Urinary bladder (tissue), 3 donors: ENCODE measurements at regions not wholly inside any gene's neighbourhood (a gene's known extent, or its start where the extent isn't known, plus 50 kb on each side); places are given as distances from the start of the nearest gene placed in this dataset.

ENCODE experiments used
- DNase-seq: peaks from one replicate; pipeline ENCODE4 v3.0.0-alpha.2; 2015; ENCODE audit errors: extremely low spot score
- H3K27ac ChIP-seq: one replicate; pipeline ENCODE4 v1.5.1; 2013; ENCODE audit warnings: low read depth, mild to moderate bottlenecking, moderate library complexity
- H3K36me3 ChIP-seq: one replicate; pipeline ENCODE4 v1.6.1; 2013; ENCODE audit warnings: mild to moderate bottlenecking, moderate library complexity; ENCODE audit not compliant: insufficient read depth
- H3K4me1 ChIP-seq: one replicate; pipeline ENCODE4 v1.6.1; 2013; ENCODE audit warnings: mild to moderate bottlenecking, moderate library complexity; ENCODE audit not compliant: insufficient read depth
- H3K4me3 ChIP-seq: one replicate; pipeline ENCODE4 v1.5.1; 2013; ENCODE audit warnings: low read depth, low read length
- WGBS: extraction: QIAGEN DNeasy Blood & Tissue Kit; methylation state at CpG from one replicate; pipeline ENCODE4 v1.1.7; 2013; 5-methylcytosine and 5-hydroxymethylcytosine counted together
- donor health status: healthy with polysubstance abuse.
- donor health status: healthy.

DNA sequence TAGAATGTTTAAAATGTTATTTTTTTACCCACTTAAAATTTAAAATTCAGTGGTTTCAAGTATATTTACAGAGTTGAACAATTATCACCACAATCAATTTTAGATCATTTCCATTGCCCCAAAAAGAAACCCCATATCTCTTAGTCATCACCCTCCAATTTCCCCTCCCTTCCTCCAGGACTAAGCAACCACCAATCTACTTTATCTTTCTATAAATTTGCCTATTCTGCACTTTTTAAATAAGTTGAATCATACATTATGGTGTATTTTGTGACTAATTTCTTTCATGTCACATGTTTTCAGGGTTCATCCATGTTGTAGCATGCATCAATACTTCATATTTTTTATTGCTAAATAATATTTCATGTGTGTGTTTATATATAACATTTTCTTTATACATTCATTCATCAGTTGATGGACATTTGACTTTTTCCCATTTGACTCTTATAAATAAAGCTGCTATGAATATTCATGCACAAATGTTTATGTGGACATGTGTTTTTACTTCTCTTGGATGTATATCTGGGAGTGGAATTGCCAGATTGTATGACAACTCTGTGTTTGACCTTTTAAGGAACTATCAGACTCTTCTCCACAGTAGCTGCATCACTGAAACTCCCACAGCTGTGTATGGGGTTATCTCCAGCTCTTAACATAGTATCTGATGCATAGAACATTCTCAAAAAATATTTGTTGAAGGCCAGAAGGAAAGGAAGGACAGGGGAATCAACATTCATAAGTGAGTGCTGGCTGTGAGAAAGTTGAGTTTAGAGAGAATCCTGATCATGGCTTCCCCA is 107.8 kb upstream of the OXGR1 start:
- Histone ChIP-seq H3K4me3 (no peak overlapping the region), H3K27ac (no peak overlapping the region), H3K36me3 (no peaks in the 10 kb centered on the region), H3K4me1 (no peaks in the 10 kb centered on the region)
- no peak for DNase-seq

DNA sequence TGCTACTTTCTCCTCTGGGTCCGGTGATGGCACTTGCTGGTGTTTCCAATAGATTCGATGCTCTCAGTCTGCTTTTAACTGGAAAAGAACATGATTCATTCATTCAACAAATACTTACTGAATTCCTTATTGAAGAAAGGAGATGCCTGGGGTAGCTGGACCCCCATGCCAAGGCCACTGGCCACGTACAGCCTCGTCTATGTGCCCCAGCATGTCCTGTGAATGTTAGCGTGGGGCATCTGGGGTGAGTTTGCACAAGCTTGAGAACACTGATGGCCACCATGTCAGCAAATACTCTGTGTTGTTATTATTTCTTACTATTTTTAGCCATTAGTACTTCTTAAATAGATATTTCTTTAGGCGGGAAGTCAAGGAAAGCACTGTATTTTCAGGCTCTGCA is 112.0 kb upstream of the OXGR1 start:
- DNase-seq, result no peak
- H3K4me1 ChIP-seq, result no peaks in the 10 kb centered on the region

DNA sequence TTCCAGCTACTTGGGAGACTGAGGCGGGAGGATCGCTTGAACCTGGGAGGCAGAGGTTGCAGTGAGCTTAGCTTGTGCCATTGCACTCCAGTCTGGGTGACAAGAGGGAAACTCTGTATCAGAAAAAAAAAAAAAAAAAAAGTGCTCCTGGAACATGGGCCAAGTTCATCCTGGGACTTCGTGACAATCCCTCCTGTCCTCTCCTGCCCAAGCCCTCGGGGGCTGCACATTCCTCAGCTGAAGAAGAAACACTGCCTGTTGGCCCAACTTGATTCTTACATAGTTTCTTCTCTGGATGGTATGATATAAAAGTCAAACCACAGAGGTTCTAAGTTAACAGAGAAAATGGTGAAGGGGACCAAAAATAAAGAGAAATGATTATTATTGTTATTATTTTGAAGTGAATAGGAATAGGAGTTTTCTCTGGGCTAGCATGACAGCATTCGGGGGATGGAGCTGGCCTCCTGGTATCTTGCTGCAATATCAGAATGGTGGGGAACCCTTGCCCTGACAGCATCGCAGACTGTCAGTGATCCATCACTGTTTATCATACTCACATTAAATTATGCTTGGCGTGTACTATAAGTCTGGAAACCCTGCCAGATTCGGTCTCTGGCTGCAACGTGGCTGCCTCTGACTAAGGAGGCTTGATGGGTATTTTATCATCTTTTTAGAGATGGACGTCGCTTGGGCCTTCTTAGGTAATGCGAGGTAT is 113.7 kb upstream of the OXGR1 start:
- H3K27ac ChIP-seq, result no peak overlapping the region

More for the DNA sequence above, 112.0 kb upstream of the OXGR1 start:
- Histone ChIP-seq H3K4me3 (no peak overlapping the region), H3K27ac (no peak overlapping the region), H3K36me3 (no peaks in the 10 kb centered on the region)
- WGBS, result 83% methylated on average over 6 of the region's 6 CpGs

DNA sequence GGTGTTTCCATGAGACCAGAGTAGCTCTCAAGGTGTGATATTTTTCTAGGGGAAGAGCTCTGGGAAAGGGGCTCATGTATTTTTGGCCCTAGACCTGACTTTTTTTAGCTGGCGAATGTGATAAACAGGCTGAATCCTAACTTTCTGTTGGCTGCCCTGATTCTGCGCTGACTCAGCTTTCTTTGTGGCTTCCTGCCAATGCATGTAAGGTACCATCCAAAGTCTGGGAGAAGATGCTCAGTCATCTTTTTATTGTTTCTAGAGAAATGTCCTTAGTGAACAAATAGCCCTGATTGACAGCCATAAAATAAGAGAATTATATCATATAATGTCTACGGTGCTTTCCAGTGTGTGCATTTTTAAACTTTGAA is 113.6 kb upstream of the MBNL2 start:
- Histone ChIP-seq H3K4me1 (no peaks in the 10 kb centered on the region), H3K36me3 (no peaks in the 10 kb centered on the region), H3K4me3 (no peak overlapping the region), H3K27ac (no peak overlapping the region)
- 47% methylated on average over 3 of the region's 3 CpGs for WGBS
- DNase-seq, result no peak

More for the DNA sequence above, 113.7 kb upstream of the OXGR1 start:
- no peaks in the 10 kb centered on the region for H3K36me3 ChIP-seq
- no peak overlapping the region for H3K4me3 ChIP-seq
- no peaks in the 10 kb centered on the region for H3K4me1 ChIP-seq
- WGBS, result 62% methylated on average over 12 of the region's 12 CpGs
- DNase-seq, result no peak

- Histone ChIP-seq H3K27ac (no peak overlapping the region), H3K4me1 (no peaks in the 10 kb centered on the region), H3K4me3 (no peak overlapping the region), H3K36me3 (no peaks in the 10 kb centered on the region)
- DNase-seq, result no peak
- WGBS, result 64% methylated on average over 7 of the region's 7 CpGs
Observed at GRCh38 chr13:97109256-97109655, 112.9 kb upstream of the MBNL2 start.

- DNase-seq, result peak; percentile 42
- no peak overlapping the region for H3K27ac ChIP-seq
- 13% methylated on average over 34 of the region's 34 CpGs for WGBS
- H3K4me1 ChIP-seq, result no peaks in the 10 kb centered on the region
- no peak overlapping the region for H3K4me3 ChIP-seq
- H3K36me3 ChIP-seq, result no peaks in the 10 kb centered on the region
Observed at GRCh38 chr13:97109841-97110492, 112.2 kb upstream of the MBNL2 start.

DNA sequence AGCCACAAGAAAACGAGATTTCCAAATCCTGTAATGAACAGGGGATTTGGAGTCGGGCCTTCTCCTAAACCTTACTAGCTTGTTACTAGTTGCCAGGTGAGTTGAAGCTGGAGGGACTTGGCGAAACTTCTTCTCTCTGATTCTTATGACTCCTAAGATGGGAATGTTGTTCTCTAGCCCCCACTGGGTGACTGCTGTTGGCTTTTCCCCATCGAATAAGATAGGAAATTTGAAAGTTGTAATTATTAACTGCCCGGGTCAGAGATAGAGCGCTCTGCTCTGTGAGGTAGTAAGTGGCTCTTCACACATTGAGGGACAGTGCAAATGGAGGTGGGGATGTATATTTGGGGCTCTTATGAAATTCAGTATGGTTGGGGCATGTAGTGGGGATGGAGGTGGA is 111.2 kb upstream of the MBNL2 start:
- Histone ChIP-seq H3K4me3 (no peak overlapping the region), H3K27ac (no peak overlapping the region), H3K4me1 (no peaks in the 10 kb centered on the region), H3K36me3 (no peaks in the 10 kb centered on the region)
- WGBS, result 87% methylated on average over 6 of the region's 6 CpGs
- DNase-seq, result no peak

DNA sequence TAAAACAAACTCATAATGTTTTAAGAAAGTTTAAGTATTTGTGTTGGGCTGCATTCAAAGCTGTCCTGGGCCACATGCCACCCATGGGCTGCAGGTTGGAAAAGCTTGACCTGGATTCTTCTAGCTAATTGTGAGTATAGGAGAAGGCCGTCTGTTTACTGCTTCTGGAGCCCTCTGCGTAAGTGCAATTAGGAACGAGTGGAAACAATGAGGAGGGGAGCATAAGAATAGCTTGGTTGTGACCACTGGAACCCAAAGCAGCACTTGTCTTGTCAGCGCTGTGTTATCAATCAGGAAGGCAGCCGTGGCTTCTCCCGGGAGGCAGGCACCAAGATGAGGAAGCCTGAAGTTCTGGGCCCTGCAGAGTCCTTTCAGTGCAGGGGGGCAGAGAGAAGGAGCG is 110.4 kb upstream of the MBNL2 start:
- Histone ChIP-seq H3K27ac (no peak overlapping the region), H3K36me3 (no peaks in the 10 kb centered on the region), H3K4me3 (no peak overlapping the region), H3K4me1 (no peaks in the 10 kb centered on the region)
- no peak for DNase-seq
- 79% methylated on average over 7 of the region's 7 CpGs for WGBS

- DNase-seq, result no peak
- Histone ChIP-seq H3K4me3 (no peak overlapping the region), H3K36me3 (no peaks in the 10 kb centered on the region), H3K27ac (no peak overlapping the region), H3K4me1 (no peaks in the 10 kb centered on the region)
- WGBS, result 67% methylated on average over 12 of the region's 12 CpGs
Observed at GRCh38 chr13:97112446-97113152, 109.5 kb upstream of the MBNL2 start.

DNA sequence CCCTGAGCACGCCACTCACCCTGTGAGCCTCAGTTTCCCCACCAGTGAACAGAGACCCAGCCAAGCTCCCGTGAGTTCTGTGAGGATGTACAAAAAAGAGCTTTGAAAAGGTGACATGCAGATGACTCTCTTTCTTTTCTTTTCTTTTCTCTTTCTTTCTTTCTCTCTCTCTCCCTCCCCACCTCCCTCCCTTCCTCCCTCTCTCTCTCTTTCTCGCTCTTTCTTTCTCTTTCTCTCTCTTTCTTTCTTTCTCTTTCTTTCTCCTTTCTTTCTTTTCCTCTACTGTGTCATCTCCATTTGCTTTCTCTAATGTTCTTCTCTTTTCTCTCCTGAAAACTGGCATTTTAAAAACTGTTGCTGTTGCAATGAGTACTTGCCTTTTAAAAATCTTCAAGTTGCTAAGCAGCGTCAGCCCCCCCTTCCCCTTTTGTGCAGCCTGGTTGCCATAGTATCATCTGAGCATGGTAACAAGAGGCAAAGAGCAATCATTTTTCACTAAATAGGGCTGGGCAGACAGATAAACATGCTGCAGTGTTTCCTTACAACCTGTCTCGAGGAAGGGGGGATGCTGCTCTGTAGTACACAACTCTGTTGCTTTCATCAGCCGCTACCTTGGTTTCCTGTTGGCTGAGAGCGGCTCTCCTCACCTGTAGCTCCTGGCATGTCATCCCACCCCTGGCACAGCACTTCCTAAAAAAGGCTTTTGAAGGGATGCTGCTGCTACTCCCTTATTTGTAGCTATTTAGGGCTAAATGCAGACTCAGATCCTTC is 108.7 kb upstream of the MBNL2 start:
- H3K4me3 ChIP-seq, result no peak overlapping the region
- 64% methylated on average over 7 of the region's 7 CpGs for WGBS
- no peak overlapping the region for H3K27ac ChIP-seq
- H3K36me3 ChIP-seq, result no peaks in the 10 kb centered on the region
- DNase-seq, result no peak
- no peaks in the 10 kb centered on the region for H3K4me1 ChIP-seq

DNA sequence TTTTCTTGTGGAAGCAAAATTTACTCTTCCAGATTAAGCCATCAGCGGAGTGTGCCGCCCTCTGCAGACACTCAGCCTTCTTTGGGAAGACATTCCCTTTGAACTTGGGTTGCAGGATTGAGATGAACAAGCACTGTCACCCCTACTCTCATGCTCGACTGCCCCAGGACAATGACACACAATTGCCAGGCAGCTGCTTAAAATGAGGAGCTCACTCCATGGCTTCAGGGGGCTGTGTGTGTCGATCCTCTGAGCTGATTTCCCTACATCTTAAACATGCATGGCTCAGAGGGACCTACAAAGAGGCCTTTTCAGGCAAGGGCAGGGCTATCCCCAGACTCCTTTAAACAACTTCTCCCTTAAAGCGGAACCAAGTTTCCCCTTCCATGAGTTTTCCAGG is 107.5 kb upstream of the MBNL2 start:
- no peak overlapping the region for H3K4me3 ChIP-seq
- H3K36me3 ChIP-seq, result no peaks in the 10 kb centered on the region
- 50% methylated on average over 5 of the region's 5 CpGs for WGBS
- DNase-seq, result no peak
- H3K27ac ChIP-seq, result no peak overlapping the region
- no peaks in the 10 kb centered on the region for H3K4me1 ChIP-seq

- 68% methylated on average over 1 of the region's 1 CpG for WGBS
- Histone ChIP-seq H3K36me3 (no peaks in the 10 kb centered on the region), H3K4me1 (no peaks in the 10 kb centered on the region), H3K27ac (no peak overlapping the region), H3K4me3 (no peak overlapping the region)
- no peak for DNase-seq
Observed at GRCh38 chr13:97116754-97117153, 105.4 kb upstream of the MBNL2 start.

- DNase-seq, result no peak
- 92% methylated on average over 5 of the region's 5 CpGs for WGBS
- H3K36me3 ChIP-seq, result no peaks in the 10 kb centered on the region
- no peak overlapping the region for H3K4me3 ChIP-seq
- no peaks in the 10 kb centered on the region for H3K4me1 ChIP-seq
- no peak overlapping the region for H3K27ac ChIP-seq
Observed at GRCh38 chr13:97117388-97117910, 104.7 kb upstream of the MBNL2 start.
